OCI-LY7 (cell line): ENCODE measurements at regions not wholly inside any gene's neighbourhood (a gene's known extent, or its start where the extent isn't known, plus 50 kb on each side); places are given as distances from the start of the nearest gene placed in this dataset.

ENCODE experiments used
- CTCF ChIP-seq: fragments of 200-600 bp; sonication (generic); conservative IDR thresholded peaks from 2 replicates; pipeline ENCODE4 v1.5.1; 2014; ENCODE audit warnings: mild to moderate bottlenecking, antibody characterized with exemption, low read length, moderate library complexity, mixed read lengths
- EZH2phosphoT487 ChIP-seq: fragments of 200-600 bp; sonication (generic); IDR thresholded peaks from 2 replicates; pipeline ENCODE4 v1.6.1; 2018; ENCODE audit warnings: low read depth, borderline replicate concordance, mild to moderate bottlenecking, mixed run types, antibody characterized with exemption, low read length, moderate library complexity, mixed read lengths

- TF ChIP-seq CTCF (no peak), EZH2phosphoT487 (no peak)
These were observed 63.4 kb upstream of the LCTL start for GRCh38 chr15:66628976-66629723.
